ENCODE measurements at regions not wholly inside any gene's neighbourhood (a gene's known extent, or its start where the extent isn't known, plus 50 kb on each side); places are given as distances from the start of the nearest gene placed in this dataset.

- TF ChIP-seq TAF1 (IDR thresholded peaks at IDR 0.05; ENCODE audit: borderline replicate concordance, insufficient read depth, low read length) (no peak), POLR2AphosphoS5 (IDR thresholded peaks at IDR 0.05; ENCODE audit: low read depth, low read length) (no peak), REST (IDR thresholded peaks at IDR 0.05; ENCODE audit: insufficient read depth in 1 of 2, low read depth in 2 of 2, low read length in 2 of 2) (no peak), SIN3A (IDR thresholded peaks at IDR 0.05; ENCODE audit: borderline replicate concordance, insufficient read depth, low read length) (no peak), FOXP2 (optimal IDR thresholded peaks at IDR 0.05; ENCODE audit: borderline replicate concordance, extremely low read depth, extremely low read length, insufficient read depth) (no peak)
These were observed 398.9 kb upstream of the PLXNA2 start for GRCh38 chr1:208643005-208643597.

DNA sequence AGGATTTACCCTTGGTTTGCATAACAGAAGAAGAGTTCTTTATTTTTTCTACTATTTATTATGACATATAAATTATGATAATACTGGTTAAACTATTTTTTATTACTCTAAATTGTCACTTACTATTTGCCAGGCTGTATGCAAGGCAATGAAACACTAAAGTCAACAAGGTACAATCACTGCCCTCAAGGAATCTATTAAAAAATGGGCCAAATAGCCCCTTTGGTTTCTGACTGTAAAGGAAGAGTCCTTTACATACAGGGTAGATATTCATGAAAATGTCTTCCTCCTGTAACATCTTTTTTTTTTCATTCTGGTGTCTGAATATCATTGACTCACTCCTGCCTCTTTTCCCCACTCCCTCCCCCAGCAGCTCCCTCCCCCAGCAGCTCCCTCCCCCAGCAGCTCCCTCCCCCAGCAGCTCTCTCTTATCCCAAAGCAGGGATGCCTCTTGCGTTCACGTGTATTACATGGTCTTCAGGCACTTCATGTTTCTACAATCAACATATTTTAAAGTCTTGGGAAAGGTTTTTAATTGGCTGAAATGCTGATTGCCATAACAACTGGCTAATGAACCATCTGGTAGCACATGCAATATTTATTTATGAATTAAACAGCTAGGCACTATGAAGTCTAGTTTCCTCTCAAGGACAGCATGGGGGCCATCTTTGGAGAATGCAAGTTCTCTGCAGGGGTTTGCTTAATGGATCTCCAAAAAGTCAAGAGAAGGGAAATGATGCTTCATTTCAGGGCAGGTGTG lies 400.4 kb upstream of the PLXNA2 start:
- no peak for TF ChIP-seq FOXP2 (optimal IDR thresholded peaks at IDR 0.05; ENCODE audit: borderline replicate concordance, extremely low read depth, extremely low read length, insufficient read depth)
- no peak for TF ChIP-seq SIN3A (IDR thresholded peaks at IDR 0.05; ENCODE audit: borderline replicate concordance, insufficient read depth, low read length)
- no peak for TF ChIP-seq TAF1 (IDR thresholded peaks at IDR 0.05; ENCODE audit: borderline replicate concordance, insufficient read depth, low read length)
- TF ChIP-seq REST (IDR thresholded peaks at IDR 0.05; ENCODE audit: insufficient read depth in 1 of 2, low read depth in 2 of 2, low read length in 2 of 2), result no peak
- no peak for TF ChIP-seq POLR2AphosphoS5 (IDR thresholded peaks at IDR 0.05; ENCODE audit: low read depth, low read length)

- no peak for TF ChIP-seq POLR2AphosphoS5 (IDR thresholded peaks at IDR 0.05; ENCODE audit: low read depth, low read length)
- TF ChIP-seq REST (IDR thresholded peaks at IDR 0.05; ENCODE audit: insufficient read depth in 1 of 2, low read depth in 2 of 2, low read length in 2 of 2), result no peak
- no peak for TF ChIP-seq TAF1 (IDR thresholded peaks at IDR 0.05; ENCODE audit: borderline replicate concordance, insufficient read depth, low read length)
- no peak for TF ChIP-seq FOXP2 (optimal IDR thresholded peaks at IDR 0.05; ENCODE audit: borderline replicate concordance, extremely low read depth, extremely low read length, insufficient read depth)
- no peak for TF ChIP-seq SIN3A (IDR thresholded peaks at IDR 0.05; ENCODE audit: borderline replicate concordance, insufficient read depth, low read length)
These were observed 402.2 kb upstream of the PLXNA2 start for GRCh38 chr1:208646431-208646830.

- no peak for TF ChIP-seq SIN3A (IDR thresholded peaks at IDR 0.05; ENCODE audit: borderline replicate concordance, insufficient read depth, low read length)
- TF ChIP-seq FOXP2 (optimal IDR thresholded peaks at IDR 0.05; ENCODE audit: borderline replicate concordance, extremely low read depth, extremely low read length, insufficient read depth), result no peak
- TF ChIP-seq POLR2AphosphoS5 (IDR thresholded peaks at IDR 0.05; ENCODE audit: low read depth, low read length), result no peak
- no peak for TF ChIP-seq REST (IDR thresholded peaks at IDR 0.05; ENCODE audit: insufficient read depth in 1 of 2, low read depth in 2 of 2, low read length in 2 of 2)
- TF ChIP-seq TAF1 (IDR thresholded peaks at IDR 0.05; ENCODE audit: borderline replicate concordance, insufficient read depth, low read length), result no peak
These were observed 404.0 kb upstream of the PLXNA2 start for GRCh38 chr1:208648146-208648545.

Data from PFSK-1 (cell line).